ENCODE measurements at regions not wholly inside any gene's neighbourhood (a gene's known extent, or its start where the extent isn't known, plus 50 kb on each side); places are given as distances from the start of the nearest gene placed in this dataset.

GRCh38 chr12:82069931-82070514 lies 288.2 kb downstream of the CCDC59 start:
- TF ChIP-seq CTCF (conservative IDR thresholded peaks at IDR 0.05; ENCODE audit: low read depth, low read length) (no peak), EZH2 (IDR thresholded peaks at IDR 0.05; ENCODE audit: borderline replicate concordance, low read depth, low read length, poor library complexity, severe bottlenecking) (no peak)
- Histone ChIP-seq H3K36me3 (ENCODE audit: insufficient read depth, low read length, poor library complexity, severe bottlenecking) (no peaks in the 10 kb centered on the region), H3K4me1 (ENCODE audit: insufficient read depth, low read length, poor library complexity, severe bottlenecking) (no peaks in the 10 kb centered on the region), H3K27ac (ENCODE audit: low read depth, low read length, poor library complexity, severe bottlenecking) (no peak overlapping the region), H3K9me3 (ENCODE audit: low read depth, low read length, poor library complexity, severe bottlenecking) (no peaks in the 10 kb centered on the region), H3K4me3 (ENCODE audit: low read depth, low read length, poor library complexity, severe bottlenecking) (no peak overlapping the region), H3K27me3 (replicated peaks; ENCODE audit: insufficient read depth, low read depth, low read length, poor library complexity) (no peaks in the 10 kb centered on the region)
- BruUV-seq (replicated peaks), result no TSS peak
- DNase-seq (ENCODE audit: low spot score), result no peak
- intact Hi-C loops (cut with micrococcal nuclease; ENCODE audit: unreplicated experiment), result loop anchor here (5.0 kb wide), 1 partner anchor 38 kb away; no protein-coding TSS in a partner anchor
- ChIA-PET POLR2A (ENCODE audit: low non-redundant PET) (no interaction called here), CTCF (no interaction called here)

GRCh38 chr12:82058197-82058596 lies 299.0 kb upstream of the PPFIA2 start:
- Histone ChIP-seq H3K4me1 (ENCODE audit: insufficient read depth, low read length, poor library complexity, severe bottlenecking) (no peaks in the 10 kb centered on the region), H3K4me3 (ENCODE audit: low read depth, low read length, poor library complexity, severe bottlenecking) (no peak overlapping the region), H3K27me3 (replicated peaks; ENCODE audit: insufficient read depth, low read depth, low read length, poor library complexity) (no peaks in the 10 kb centered on the region), H3K36me3 (ENCODE audit: insufficient read depth, low read length, poor library complexity, severe bottlenecking) (no peaks in the 10 kb centered on the region), H3K9me3 (ENCODE audit: low read depth, low read length, poor library complexity, severe bottlenecking) (no peaks in the 10 kb centered on the region), H3K27ac (ENCODE audit: low read depth, low read length, poor library complexity, severe bottlenecking) (no peak overlapping the region)
- no TSS peak for BruUV-seq (replicated peaks)
- TF ChIP-seq EZH2 (IDR thresholded peaks at IDR 0.05; ENCODE audit: borderline replicate concordance, low read depth, low read length, poor library complexity, severe bottlenecking) (no peak), CTCF (conservative IDR thresholded peaks at IDR 0.05; ENCODE audit: low read depth, low read length) (no peak)
- ChIA-PET POLR2A (ENCODE audit: low non-redundant PET) (no interaction called here), CTCF (no interaction called here)
- intact Hi-C loops (cut with micrococcal nuclease; ENCODE audit: unreplicated experiment), result no loop called here
- no peak for DNase-seq (ENCODE audit: low spot score)

- CTCF ChIA-PET, result no interaction called here
- POLR2A ChIA-PET (ENCODE audit: low non-redundant PET), result no interaction called here
- H3K4me1 ChIP-seq (ENCODE audit: insufficient read depth, low read length, poor library complexity, severe bottlenecking), result no peaks in the 10 kb centered on the region
Measured at GRCh38 chr12:82057770-82058169, 298.6 kb upstream of the PPFIA2 start.

More at GRCh38 chr12:82057770-82058169, 298.6 kb upstream of the PPFIA2 start:
- BruUV-seq (replicated peaks), result no TSS peak
- no peak overlapping the region for H3K4me3 ChIP-seq (ENCODE audit: low read depth, low read length, poor library complexity, severe bottlenecking)
- intact Hi-C loops (cut with micrococcal nuclease; ENCODE audit: unreplicated experiment), result no loop called here
- no peaks in the 10 kb centered on the region for H3K36me3 ChIP-seq (ENCODE audit: insufficient read depth, low read length, poor library complexity, severe bottlenecking)
- no peaks in the 10 kb centered on the region for H3K27me3 ChIP-seq (replicated peaks; ENCODE audit: insufficient read depth, low read depth, low read length, poor library complexity)
- no peak for TF ChIP-seq CTCF (conservative IDR thresholded peaks at IDR 0.05; ENCODE audit: low read depth, low read length)
- no peak for TF ChIP-seq EZH2 (IDR thresholded peaks at IDR 0.05; ENCODE audit: borderline replicate concordance, low read depth, low read length, poor library complexity, severe bottlenecking)
- no peaks in the 10 kb centered on the region for H3K9me3 ChIP-seq (ENCODE audit: low read depth, low read length, poor library complexity, severe bottlenecking)
- no peak for DNase-seq (ENCODE audit: low spot score)
- no peak overlapping the region for H3K27ac ChIP-seq (ENCODE audit: low read depth, low read length, poor library complexity, severe bottlenecking)

Measured in A673 (cell line).